Breast epithelium (tissue), 4 donors: ENCODE measurements at regions not wholly inside any gene's neighbourhood (a gene's known extent, or its start where the extent isn't known, plus 50 kb on each side); places are given as distances from the start of the nearest gene placed in this dataset.
A peak's percentile ranks its signal among the peaks of the same experiment; 100 is the strongest.

Experiments
- DNase-seq, 2 donors: peaks; one replicate each; pipeline ENCODE4 v3.0.0-alpha.2; 2019; ENCODE audit warnings: low spot score in 2 of 2
- H3K27ac ChIP-seq, 2 donors: fragments of 200-600 bp; sonication (generic) in 1 of 2; one replicate each; pipeline ENCODE4 v1.5.1; 2016 to 2019; ENCODE audit warnings: mild to moderate bottlenecking in 1 of 2
- H3K27me3 ChIP-seq, 2 donors: fragments of 200-600 bp; sonication (generic) in 1 of 2; one replicate each; pipeline versions ENCODE4 v1.5.1 to v1.6.0; 2017 to 2019; ENCODE audit warnings: control low read depth in 1 of 2, mild to moderate bottlenecking in 1 of 2
- H3K36me3 ChIP-seq: fragments of 200-600 bp; one replicate; pipeline ENCODE4 v1.5.1; 2019
- H3K4me1 ChIP-seq, 2 donors: fragments of 200-600 bp; sonication (generic); one replicate each; pipeline ENCODE4 v1.5.1; 2016 to 2019; ENCODE audit warnings: control low read depth in 1 of 2
- H3K4me3 ChIP-seq, 3 donors: fragments of 200-600 bp; sonication (generic); 1 replicate in 2 of 3; 2 replicates in 1 of 3; pipeline ENCODE4 v1.5.1; 2016 to 2019; ENCODE audit warnings: mild to moderate bottlenecking in 3 of 3, moderate library complexity in 2 of 3
- H3K9me3 ChIP-seq, 2 donors: fragments of 200-600 bp; sonication (generic) in 1 of 2; one replicate each; pipeline ENCODE4 v1.5.1; 2016 to 2019; ENCODE audit warnings: control low read depth in 1 of 2
- POLR2A ChIP-seq: fragments of 450-650 bp; IDR thresholded peaks from one replicate; pipeline ENCODE4 v1.6.1; 2016; ENCODE audit warnings: antibody characterized with exemption, mild to moderate bottlenecking, moderate library complexity
- POLR2AphosphoS5 ChIP-seq, 3 donors: sonication (generic); formaldehyde crosslinking; IDR thresholded peaks; one replicate each; pipeline ENCODE4 v1.6.1; 2017; ENCODE audit warnings: antibody characterized with exemption in 3 of 3
- intact Hi-C: fragments of 100-400 bp; cut with DNase I; formaldehyde crosslinking; loops from one replicate; pipeline ENCODE4 v1.15.1; 2023; ENCODE audit warnings: low total_unique reads
- TF ChIP-seq, protein P1 (sequence below), 3 donors: fragments of 450-650 bp; IDR thresholded peaks; one replicate each; pipeline ENCODE4 v1.5.1; 2016 to 2017; ENCODE audit warnings: antibody characterized with exemption in 3 of 3, mild to moderate bottlenecking in 3 of 3, moderate library complexity in 3 of 3

DNA sequence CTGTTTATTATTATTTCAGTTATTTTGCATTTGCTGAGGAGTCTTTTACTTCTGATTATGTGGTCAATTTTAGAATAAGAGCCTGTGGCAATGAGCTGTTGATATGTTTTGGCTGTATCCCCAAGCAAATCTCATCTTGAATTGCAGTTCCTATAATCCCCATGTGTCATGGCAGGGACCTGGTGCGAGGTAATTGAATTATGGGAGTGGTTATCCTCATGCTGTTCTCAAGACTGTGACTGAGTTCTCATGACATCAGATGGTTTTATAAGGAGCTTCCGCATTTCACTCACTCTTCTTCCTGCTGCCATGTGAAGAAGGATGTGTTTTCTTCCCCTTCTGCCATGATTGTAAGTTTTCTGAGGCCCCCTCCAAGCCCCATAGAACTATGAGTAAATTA lies 114.9 kb upstream of the SLCO6A1 start:
- H3K27ac ChIP-seq: no peak overlapping the region
- intact Hi-C loops: no loop called here

DNA sequence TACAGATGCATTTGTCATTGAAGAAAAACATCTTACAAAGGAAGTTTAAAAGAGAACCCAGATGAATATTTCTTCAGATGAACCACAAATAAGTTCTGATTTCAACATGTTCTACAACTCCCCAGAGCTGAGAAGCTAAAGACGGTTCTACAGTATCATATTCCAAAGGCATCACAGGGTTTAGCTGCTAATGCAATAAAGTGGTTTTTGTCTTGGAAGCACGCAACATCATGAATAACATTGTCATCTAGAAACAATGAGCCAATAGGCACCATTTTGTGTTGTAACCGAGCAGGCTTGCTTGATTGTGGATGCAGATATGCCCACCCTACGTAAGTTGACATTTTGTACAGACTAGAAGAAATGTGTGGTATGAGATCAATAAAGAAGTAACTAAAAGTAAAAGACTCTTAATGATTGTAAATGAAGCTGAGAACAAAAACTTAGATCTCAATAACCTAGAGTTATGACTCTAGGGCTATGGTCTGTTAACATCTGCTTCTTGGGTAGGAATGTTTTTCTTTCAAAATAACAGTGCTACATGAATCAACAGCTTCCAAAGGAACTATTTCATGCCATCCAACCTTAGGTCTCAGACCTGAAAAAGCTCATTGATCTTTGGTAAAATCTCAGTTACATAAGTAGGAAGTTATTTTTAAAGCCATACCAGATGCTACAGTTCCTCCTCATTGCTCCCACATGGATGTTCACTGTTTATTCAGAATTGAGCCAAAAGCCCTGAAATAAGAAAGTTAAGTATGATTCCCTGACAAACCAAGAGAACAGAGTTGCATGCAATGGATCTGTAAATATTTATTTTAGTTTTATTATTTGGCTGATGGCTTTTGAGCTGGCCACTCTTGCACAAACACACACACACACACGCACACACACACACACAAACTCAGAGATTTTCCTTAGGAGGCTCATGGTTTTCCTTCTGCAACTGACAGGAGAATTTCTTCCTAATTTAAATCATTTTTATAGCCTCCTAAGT lies 118.7 kb upstream of the SLCO6A1 start:
- intact Hi-C loops: no loop called here
- TF ChIP-seq POLR2AphosphoS5 (IDR thresholded peaks at IDR 0.05) (peak in 1 of 3 donors; percentile 9), POLR2A (no peak)
- TF ChIP-seq, protein P1, sequence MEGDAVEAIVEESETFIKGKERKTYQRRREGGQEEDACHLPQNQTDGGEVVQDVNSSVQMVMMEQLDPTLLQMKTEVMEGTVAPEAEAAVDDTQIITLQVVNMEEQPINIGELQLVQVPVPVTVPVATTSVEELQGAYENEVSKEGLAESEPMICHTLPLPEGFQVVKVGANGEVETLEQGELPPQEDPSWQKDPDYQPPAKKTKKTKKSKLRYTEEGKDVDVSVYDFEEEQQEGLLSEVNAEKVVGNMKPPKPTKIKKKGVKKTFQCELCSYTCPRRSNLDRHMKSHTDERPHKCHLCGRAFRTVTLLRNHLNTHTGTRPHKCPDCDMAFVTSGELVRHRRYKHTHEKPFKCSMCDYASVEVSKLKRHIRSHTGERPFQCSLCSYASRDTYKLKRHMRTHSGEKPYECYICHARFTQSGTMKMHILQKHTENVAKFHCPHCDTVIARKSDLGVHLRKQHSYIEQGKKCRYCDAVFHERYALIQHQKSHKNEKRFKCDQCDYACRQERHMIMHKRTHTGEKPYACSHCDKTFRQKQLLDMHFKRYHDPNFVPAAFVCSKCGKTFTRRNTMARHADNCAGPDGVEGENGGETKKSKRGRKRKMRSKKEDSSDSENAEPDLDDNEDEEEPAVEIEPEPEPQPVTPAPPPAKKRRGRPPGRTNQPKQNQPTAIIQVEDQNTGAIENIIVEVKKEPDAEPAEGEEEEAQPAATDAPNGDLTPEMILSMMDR (IDR thresholded peaks at IDR 0.05): no peak
- H3K9me3 ChIP-seq: no peaks in the 10 kb centered on the region
- H3K4me1 ChIP-seq: no peaks in the 10 kb centered on the region
- no peaks in the 10 kb centered on the region for H3K36me3 ChIP-seq
- no peak overlapping the region for H3K4me3 ChIP-seq
- DNase-seq: no peak
- H3K27me3 ChIP-seq: no peaks in the 10 kb centered on the region
- H3K27ac ChIP-seq: no peak overlapping the region

More for the DNA sequence above, 114.9 kb upstream of the SLCO6A1 start:
- TF ChIP-seq POLR2AphosphoS5 (IDR thresholded peaks at IDR 0.05): no peak
- TF ChIP-seq, protein P1 (IDR thresholded peaks at IDR 0.05): no peak
- no peak for DNase-seq
- Histone ChIP-seq H3K27me3 (no peaks in the 10 kb centered on the region), H3K9me3 (no peaks in the 10 kb centered on the region), H3K4me1 (no peaks in the 10 kb centered on the region), H3K4me3 (no peak overlapping the region), H3K36me3 (no peaks in the 10 kb centered on the region)

DNA sequence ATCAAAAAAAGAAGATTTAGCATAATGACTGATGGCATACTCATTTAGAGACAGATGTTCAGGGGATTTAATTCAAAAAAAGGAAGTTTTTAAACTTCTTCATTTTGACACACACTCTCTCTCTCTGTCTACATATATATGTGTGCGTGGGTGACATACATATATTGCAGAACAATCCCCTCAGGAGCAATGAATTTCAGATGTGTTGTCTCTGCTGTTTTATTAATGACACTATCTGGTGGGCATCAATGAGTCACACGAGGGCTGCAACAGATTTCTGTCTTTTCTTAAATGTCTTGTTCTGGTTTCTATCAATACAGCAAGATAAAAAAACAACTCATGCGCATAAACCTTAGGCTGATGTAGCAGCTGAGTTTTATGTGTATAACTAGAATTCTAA lies 123.5 kb upstream of the SLCO6A1 start:
- Histone ChIP-seq H3K36me3 (no peaks in the 10 kb centered on the region), H3K4me1 (no peaks in the 10 kb centered on the region), H3K27me3 (no peaks in the 10 kb centered on the region), H3K9me3 (no peaks in the 10 kb centered on the region), H3K27ac (no peak overlapping the region), H3K4me3 (no peak overlapping the region)
- intact Hi-C loops: no loop called here
- TF ChIP-seq POLR2AphosphoS5 (IDR thresholded peaks at IDR 0.05) (no peak), POLR2A (no peak)
- TF ChIP-seq, protein P1 (IDR thresholded peaks at IDR 0.05): no peak
- no peak for DNase-seq

DNA sequence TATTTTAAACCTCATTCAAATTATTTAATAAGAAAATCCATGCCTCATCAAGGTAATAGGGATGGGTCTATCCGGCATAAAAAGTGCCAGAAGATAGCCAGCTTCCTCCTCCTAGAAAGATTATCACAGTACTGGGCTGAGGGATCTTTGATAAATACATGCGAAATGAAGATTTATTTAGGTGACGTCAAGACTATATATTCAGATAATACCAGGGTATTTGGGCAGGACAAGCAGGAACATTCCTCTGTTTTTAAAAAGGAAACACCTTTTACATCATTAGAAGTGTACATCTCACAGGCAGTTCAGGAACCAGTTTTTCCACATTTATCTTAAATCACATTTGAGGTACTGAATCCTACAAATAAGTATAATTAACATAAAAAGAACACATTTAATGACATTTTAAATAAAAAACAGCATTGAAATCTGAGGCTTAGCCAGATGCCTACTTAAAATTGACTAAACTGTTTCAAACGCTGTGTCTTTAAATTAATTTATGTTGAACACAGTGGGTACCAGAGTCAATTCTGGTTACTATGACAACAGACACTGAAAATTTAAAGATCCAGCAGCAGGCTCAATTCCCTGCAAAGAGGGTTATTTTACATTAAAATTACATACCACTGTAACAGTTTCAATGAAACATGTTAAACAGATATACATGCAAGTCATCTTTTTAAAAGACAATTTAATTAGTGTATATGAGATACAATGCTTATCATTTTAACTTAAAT lies 124.7 kb upstream of the SLCO6A1 start:
- no peaks in the 10 kb centered on the region for H3K9me3 ChIP-seq
- no peaks in the 10 kb centered on the region for H3K4me1 ChIP-seq
- no peaks in the 10 kb centered on the region for H3K27me3 ChIP-seq
- intact Hi-C loops: no loop called here
- no peak overlapping the region for H3K27ac ChIP-seq
- TF ChIP-seq POLR2AphosphoS5 (IDR thresholded peaks at IDR 0.05) (no peak), POLR2A (no peak)
- TF ChIP-seq, protein P1 (IDR thresholded peaks at IDR 0.05): no peak
- no peaks in the 10 kb centered on the region for H3K36me3 ChIP-seq
- no peak for DNase-seq
- no peak overlapping the region for H3K4me3 ChIP-seq

DNA sequence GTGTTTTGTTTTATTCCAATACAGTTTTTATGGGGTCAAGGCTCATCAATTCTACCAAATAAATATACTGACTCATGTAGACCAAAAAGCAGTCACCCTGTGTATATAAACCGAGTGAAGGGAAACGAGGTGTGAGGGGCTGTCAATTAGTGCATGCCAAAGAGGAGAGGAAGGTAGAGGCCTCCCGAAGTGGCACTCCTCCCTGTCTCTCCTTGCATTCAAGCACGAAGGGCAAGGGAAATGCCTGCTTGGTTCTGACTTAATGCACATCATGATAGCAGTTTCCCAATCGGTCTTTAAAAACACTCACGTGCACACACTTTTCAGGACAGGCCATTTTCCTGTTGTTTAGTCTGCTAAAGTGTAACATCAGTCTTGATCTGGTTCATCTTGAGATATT lies 125.6 kb upstream of the SLCO6A1 start:
- intact Hi-C loops: no loop called here
- Histone ChIP-seq H3K36me3 (no peaks in the 10 kb centered on the region), H3K9me3 (no peaks in the 10 kb centered on the region), H3K27me3 (no peaks in the 10 kb centered on the region), H3K4me1 (no peaks in the 10 kb centered on the region), H3K4me3 (no peak overlapping the region), H3K27ac (no peak overlapping the region)
- DNase-seq: no peak
- TF ChIP-seq POLR2AphosphoS5 (IDR thresholded peaks at IDR 0.05) (no peak), POLR2A (no peak)
- TF ChIP-seq, protein P1 (IDR thresholded peaks at IDR 0.05): no peak
